HEK293 (cell line): ENCODE measurements at regions not wholly inside any gene's neighbourhood (a gene's known extent, or its start where the extent isn't known, plus 50 kb on each side); places are given as distances from the start of the nearest gene placed in this dataset.

Source experiments
- CTCF ChIA-PET: fragments of 350-600 bp; formaldehyde crosslinking; extraction: SDS; loops from one replicate; lab custom pipeline; 2021; ENCODE audit warnings: antibody characterized with exemption; lab: Yijun Ruan, JAX
- POLR2A ChIA-PET: fragments of 300-600 bp; formaldehyde crosslinking; extraction: SDS; loops from one replicate; lab custom pipeline; 2020; ENCODE audit warnings: antibody characterized with exemption, inconsistent platforms; lab: Yijun Ruan, JAX
- H3K27ac ChIP-seq: fragments of 200-500 bp; sonication (Bioruptor generic); 2 replicates; pipeline ENCODE4 v1.5.1; 2014; ENCODE audit warnings: low read depth, low read length, control low read depth, inconsistent platforms; ENCODE audit errors: extremely low read depth
- H3K36me3 ChIP-seq, 2 experiments: fragments of 200-500 bp in 1 of 2; sonication (Bioruptor generic) in 1 of 2; 1 replicate in 1 of 2; 2 replicates in 1 of 2; pipeline ENCODE4 v1.5.1; 2014 to 2017; ENCODE audit warnings: inconsistent platforms in 2 of 2, low read length in 2 of 2; ENCODE audit not compliant: control insufficient read depth in 2 of 2, insufficient read depth in 1 of 2
- H3K4me1 ChIP-seq: fragments of 200-500 bp; sonication (Bioruptor generic); 2 replicates; pipeline ENCODE4 v1.5.1; 2014; ENCODE audit warnings: mild to moderate bottlenecking, low read length, inconsistent platforms; ENCODE audit not compliant: control insufficient read depth, insufficient read depth
- H3K4me3 ChIP-seq: 2 replicates; pipeline ENCODE4 v1.5.1; 2011; ENCODE audit warnings: low read depth, mild to moderate bottlenecking, control low read depth, low read length, moderate library complexity
- H3K9me3 ChIP-seq: fragments of 200-500 bp; sonication (Bioruptor generic); 2 replicates; pipeline ENCODE4 v1.5.1; 2014; ENCODE audit warnings: low read depth, low read length, inconsistent platforms; ENCODE audit not compliant: control insufficient read depth, insufficient read depth
- RBAK ChIP-seq: fragments of 450-650 bp; formaldehyde crosslinking; IDR thresholded peaks from 2 replicates; pipeline ENCODE4 v1.5.1; 2016; ENCODE audit warnings: missing biosample characterization, missing genetic modification characterization
- REST ChIP-seq: fragments of 450-650 bp; formaldehyde crosslinking; IDR thresholded peaks from 2 replicates; pipeline ENCODE4 v1.5.1; 2016; ENCODE audit warnings: missing biosample characterization, missing genetic modification characterization
- SALL2 ChIP-seq: fragments of 450-650 bp; formaldehyde crosslinking; IDR thresholded peaks from 2 replicates; pipeline ENCODE4 v1.5.0; 2017; ENCODE audit warnings: missing biosample characterization, mild to moderate bottlenecking, missing genetic modification characterization, borderline replicate concordance
- YY2 ChIP-seq: fragments of 450-650 bp; formaldehyde crosslinking; IDR thresholded peaks from 2 replicates; pipeline ENCODE4 v1.5.1; 2016; ENCODE audit warnings: missing biosample characterization, missing genetic modification characterization
- ZBTB1 ChIP-seq: fragments of 450-650 bp; formaldehyde crosslinking; IDR thresholded peaks from 2 replicates; pipeline ENCODE4 v1.5.1; 2016; ENCODE audit warnings: missing biosample characterization, missing genetic modification characterization
- ZNF148 ChIP-seq: fragments of 450-650 bp; formaldehyde crosslinking; IDR thresholded peaks from 2 replicates; pipeline ENCODE4 v1.5.0; 2017; ENCODE audit warnings: missing biosample characterization, missing genetic modification characterization, borderline replicate concordance
- ZNF23 ChIP-seq: fragments of 450-650 bp; formaldehyde crosslinking; IDR thresholded peaks from 2 replicates; pipeline ENCODE4 v1.5.1; 2016; ENCODE audit warnings: missing biosample characterization, missing genetic modification characterization, borderline replicate concordance
- ZNF548 ChIP-seq: fragments of 450-650 bp; formaldehyde crosslinking; IDR thresholded peaks from 2 replicates; pipeline ENCODE4 v1.5.1; 2016; ENCODE audit warnings: missing biosample characterization, missing genetic modification characterization
- ZNF670 ChIP-seq: fragments of 450-650 bp; formaldehyde crosslinking; IDR thresholded peaks from 2 replicates; pipeline ENCODE4 v1.5.1; 2016; ENCODE audit warnings: missing biosample characterization, missing genetic modification characterization, low read depth
- ZNF776 ChIP-seq: fragments of 450-650 bp; formaldehyde crosslinking; IDR thresholded peaks from 2 replicates; pipeline ENCODE4 v1.5.0; 2017; ENCODE audit warnings: missing biosample characterization, missing genetic modification characterization, borderline replicate concordance
- TF ChIP-seq, protein P1 (sequence below): fragments of 450-650 bp; formaldehyde crosslinking; IDR thresholded peaks from 2 replicates; pipeline ENCODE4 v1.5.1; 2016; ENCODE audit warnings: missing biosample characterization, missing genetic modification characterization
- TF ChIP-seq, protein P2 (sequence below): fragments of 450-650 bp; formaldehyde crosslinking; IDR thresholded peaks from 2 replicates; pipeline ENCODE4 v1.5.1; 2016; ENCODE audit warnings: missing biosample characterization, missing genetic modification characterization, borderline replicate concordance
- TF ChIP-seq, protein P3 (sequence below): fragments of 450-650 bp; formaldehyde crosslinking; IDR thresholded peaks from 2 replicates; pipeline ENCODE4 v1.5.1; 2016; ENCODE audit warnings: missing biosample characterization, missing genetic modification characterization

DNA sequence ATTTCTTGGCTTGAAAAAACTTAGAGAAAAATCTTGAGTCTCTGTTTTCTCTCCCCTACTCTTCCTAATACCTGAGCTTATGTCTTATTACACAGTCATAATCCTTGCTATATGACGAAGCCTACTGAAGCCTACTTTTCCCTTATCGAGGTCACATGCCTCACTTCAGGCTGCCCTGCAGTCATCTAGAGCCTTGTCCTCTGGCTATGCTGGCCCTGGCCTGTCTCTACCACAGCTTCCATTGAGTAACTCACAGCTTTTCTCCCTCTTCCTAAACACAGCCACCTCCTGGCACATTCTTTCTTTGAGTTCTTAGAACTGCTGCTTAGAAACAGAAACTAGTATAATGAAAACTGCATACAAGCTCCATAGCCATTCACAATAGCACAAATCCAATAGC is 1698.3 kb downstream of the STIM2 start:
- no peak overlapping the region for H3K27ac ChIP-seq
- TF ChIP-seq ZBTB1 (tag by site-specific recombination), result no peak
- no peak for TF ChIP-seq ZNF670 (tag by site-specific recombination)
- no peak for TF ChIP-seq ZNF548 (tag by site-specific recombination)
- TF ChIP-seq, protein P1, sequence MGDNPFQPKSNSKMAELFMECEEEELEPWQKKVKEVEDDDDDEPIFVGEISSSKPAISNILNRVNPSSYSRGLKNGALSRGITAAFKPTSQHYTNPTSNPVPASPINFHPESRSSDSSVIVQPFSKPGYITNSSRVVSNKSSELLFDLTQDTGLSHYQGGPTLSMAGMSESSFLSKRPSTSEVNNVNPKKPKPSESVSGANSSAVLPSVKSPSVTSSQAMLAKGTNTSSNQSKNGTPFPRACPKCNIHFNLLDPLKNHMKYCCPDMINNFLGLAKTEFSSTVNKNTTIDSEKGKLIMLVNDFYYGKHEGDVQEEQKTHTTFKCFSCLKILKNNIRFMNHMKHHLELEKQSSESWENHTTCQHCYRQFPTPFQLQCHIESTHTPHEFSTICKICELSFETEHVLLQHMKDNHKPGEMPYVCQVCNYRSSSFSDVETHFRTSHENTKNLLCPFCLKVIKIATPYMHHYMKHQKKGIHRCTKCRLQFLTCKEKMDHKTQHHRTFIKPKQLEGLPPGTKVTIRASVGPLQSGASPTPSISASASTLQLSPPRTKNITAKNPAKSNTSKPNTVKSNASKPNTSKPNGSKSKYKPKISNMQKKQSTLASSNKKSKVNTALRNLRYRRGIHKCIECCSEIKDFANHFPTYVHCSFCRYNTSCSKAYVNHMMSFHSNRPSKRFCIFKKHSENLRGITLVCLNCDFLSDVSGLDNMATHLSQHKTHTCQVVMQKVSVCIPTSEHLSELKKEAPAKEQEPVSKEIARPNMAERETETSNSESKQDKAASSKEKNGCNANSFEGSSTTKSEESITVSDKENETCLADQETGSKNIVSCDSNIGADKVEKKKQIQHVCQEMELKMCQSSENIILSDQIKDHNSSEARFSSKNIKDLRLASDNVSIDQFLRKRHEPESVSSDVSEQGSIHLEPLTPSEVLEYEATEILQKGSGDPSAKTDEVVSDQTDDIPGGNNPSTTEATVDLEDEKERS (tag by site-specific recombination), result no peak
- no peak for TF ChIP-seq ZNF23
- H3K9me3 ChIP-seq, result no peaks in the 10 kb centered on the region
- H3K4me3 ChIP-seq, result no peak overlapping the region
- POLR2A ChIA-PET, result no interaction called here
- H3K4me1 ChIP-seq, result no peaks in the 10 kb centered on the region
- no peaks in the 10 kb centered on the region for H3K36me3 ChIP-seq
- CTCF ChIA-PET, result no interaction called here

- ChIA-PET CTCF (no interaction called here), POLR2A (no interaction called here)
- no peaks in the 10 kb centered on the region for H3K36me3 ChIP-seq
- no peaks in the 10 kb centered on the region for H3K4me1 ChIP-seq
- H3K4me3 ChIP-seq, result no peak overlapping the region
- no peak overlapping the region for H3K27ac ChIP-seq
- no peaks in the 10 kb centered on the region for H3K9me3 ChIP-seq
- no peak for TF ChIP-seq ZNF148 (tag by site-specific recombination)
- TF ChIP-seq, protein P2, sequence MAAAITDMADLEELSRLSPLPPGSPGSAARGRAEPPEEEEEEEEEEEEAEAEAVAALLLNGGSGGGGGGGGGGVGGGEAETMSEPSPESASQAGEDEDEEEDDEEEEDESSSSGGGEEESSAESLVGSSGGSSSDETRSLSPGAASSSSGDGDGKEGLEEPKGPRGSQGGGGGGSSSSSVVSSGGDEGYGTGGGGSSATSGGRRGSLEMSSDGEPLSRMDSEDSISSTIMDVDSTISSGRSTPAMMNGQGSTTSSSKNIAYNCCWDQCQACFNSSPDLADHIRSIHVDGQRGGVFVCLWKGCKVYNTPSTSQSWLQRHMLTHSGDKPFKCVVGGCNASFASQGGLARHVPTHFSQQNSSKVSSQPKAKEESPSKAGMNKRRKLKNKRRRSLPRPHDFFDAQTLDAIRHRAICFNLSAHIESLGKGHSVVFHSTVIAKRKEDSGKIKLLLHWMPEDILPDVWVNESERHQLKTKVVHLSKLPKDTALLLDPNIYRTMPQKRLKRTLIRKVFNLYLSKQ (tag by site-specific recombination), result no peak
- no peak for TF ChIP-seq YY2 (tag by site-specific recombination)
- TF ChIP-seq SALL2 (tag by site-specific recombination), result no peak
- TF ChIP-seq ZNF23, result no peak
- TF ChIP-seq, protein P3, sequence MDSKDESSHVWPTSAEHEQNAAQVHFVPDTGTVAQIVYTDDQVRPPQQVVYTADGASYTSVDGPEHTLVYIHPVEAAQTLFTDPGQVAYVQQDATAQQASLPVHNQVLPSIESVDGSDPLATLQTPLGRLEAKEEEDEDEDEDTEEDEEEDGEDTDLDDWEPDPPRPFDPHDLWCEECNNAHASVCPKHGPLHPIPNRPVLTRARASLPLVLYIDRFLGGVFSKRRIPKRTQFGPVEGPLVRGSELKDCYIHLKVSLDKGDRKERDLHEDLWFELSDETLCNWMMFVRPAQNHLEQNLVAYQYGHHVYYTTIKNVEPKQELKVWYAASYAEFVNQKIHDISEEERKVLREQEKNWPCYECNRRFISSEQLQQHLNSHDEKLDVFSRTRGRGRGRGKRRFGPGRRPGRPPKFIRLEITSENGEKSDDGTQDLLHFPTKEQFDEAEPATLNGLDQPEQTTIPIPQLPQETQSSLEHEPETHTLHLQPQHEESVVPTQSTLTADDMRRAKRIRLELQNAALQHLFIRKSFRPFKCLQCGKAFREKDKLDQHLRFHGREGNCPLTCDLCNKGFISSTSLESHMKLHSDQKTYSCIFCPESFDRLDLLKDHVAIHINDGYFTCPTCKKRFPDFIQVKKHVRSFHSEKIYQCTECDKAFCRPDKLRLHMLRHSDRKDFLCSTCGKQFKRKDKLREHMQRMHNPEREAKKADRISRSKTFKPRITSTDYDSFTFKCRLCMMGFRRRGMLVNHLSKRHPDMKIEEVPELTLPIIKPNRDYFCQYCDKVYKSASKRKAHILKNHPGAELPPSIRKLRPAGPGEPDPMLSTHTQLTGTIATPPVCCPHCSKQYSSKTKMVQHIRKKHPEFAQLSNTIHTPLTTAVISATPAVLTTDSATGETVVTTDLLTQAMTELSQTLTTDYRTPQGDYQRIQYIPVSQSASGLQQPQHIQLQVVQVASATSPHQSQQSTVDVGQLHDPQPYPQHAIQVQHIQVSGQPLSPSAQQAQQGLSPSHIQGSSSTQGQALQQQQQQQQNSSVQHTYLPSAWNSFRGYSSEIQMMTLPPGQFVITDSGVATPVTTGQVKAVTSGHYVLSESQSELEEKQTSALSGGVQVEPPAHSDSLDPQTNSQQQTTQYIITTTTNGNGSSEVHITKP (tag by site-specific recombination), result no peak
- TF ChIP-seq ZNF776 (tag by site-specific recombination), result no peak
- no peak for TF ChIP-seq RBAK (tag by site-specific recombination)
- TF ChIP-seq REST (tag by site-specific recombination), result no peak
These were observed 1702.3 kb downstream of the STIM2 start for GRCh38 chr4:28562913-28563312.
